ENCODE measurements at regions not wholly inside any gene's neighbourhood (a gene's known extent, or its start where the extent isn't known, plus 50 kb on each side); places are given as distances from the start of the nearest gene placed in this dataset.

GRCh38 chr17:77445760-77446532 lies 305.2 kb downstream of the SEC14L1 start:
- no peaks in the 10 kb centered on the region for H3K9me3 ChIP-seq (ENCODE audit: control insufficient read depth, insufficient read depth, low read length)
- POLR2A ChIA-PET = interaction anchor here (1.3 to 3.2 kb wide), 7 partner anchors 16 to 123 kb away, joined by 4 to 12 read pairs (median 5); no protein-coding TSS in a partner anchor
- H3K27me3 ChIP-seq (ENCODE audit: control insufficient read depth, insufficient read depth, low read length) = no peaks in the 10 kb centered on the region
- TF ChIP-seq, protein P1, sequence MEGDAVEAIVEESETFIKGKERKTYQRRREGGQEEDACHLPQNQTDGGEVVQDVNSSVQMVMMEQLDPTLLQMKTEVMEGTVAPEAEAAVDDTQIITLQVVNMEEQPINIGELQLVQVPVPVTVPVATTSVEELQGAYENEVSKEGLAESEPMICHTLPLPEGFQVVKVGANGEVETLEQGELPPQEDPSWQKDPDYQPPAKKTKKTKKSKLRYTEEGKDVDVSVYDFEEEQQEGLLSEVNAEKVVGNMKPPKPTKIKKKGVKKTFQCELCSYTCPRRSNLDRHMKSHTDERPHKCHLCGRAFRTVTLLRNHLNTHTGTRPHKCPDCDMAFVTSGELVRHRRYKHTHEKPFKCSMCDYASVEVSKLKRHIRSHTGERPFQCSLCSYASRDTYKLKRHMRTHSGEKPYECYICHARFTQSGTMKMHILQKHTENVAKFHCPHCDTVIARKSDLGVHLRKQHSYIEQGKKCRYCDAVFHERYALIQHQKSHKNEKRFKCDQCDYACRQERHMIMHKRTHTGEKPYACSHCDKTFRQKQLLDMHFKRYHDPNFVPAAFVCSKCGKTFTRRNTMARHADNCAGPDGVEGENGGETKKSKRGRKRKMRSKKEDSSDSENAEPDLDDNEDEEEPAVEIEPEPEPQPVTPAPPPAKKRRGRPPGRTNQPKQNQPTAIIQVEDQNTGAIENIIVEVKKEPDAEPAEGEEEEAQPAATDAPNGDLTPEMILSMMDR (IDR thresholded peaks at IDR 0.05; ENCODE audit: low read depth, low read length) = no peak
- DNase-seq (ENCODE audit: low read depth, low spot score) = no peak
- peak overlapping the region; percentile 92 for H3K27ac ChIP-seq (ENCODE audit: low read depth, low read length)
- CTCF ChIA-PET = no interaction called here
- H3K4me3 ChIP-seq (ENCODE audit: low read depth, low read length) = no peak overlapping the region

DNA sequence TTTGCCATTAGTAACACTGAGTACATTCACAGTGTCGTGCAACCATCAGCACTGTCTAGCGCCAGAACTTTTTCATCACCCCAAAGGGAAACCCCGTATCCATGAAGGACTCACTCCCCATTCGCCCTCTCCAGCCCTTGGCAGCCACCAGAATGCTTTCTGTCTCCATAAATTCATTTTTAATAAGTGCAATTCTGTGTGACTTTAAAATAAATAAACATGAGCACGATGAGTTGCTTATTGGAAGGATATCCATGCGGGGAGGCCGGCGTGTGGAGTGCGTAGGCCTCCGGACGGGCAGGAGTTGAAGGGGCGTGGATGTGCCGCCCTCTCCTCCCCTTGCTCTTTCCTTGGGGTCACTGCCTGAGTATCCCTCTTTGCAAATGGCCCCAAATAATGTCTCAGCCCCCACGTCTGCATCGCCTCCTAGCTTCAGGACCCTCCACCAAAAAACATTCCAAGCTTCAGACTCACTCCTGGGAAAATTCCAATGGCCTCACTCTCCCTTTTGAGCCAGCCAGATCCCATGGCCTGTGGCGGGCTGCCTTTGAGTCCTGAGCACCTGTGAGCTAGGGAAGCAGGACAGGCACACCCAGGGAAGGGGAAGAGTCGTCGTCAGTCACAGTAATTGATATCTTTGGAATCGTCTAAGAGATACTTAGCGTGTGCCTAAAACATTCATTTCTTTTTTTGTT lies 306.3 kb downstream of the SEC14L1 start:
- no peak for DNase-seq (ENCODE audit: low read depth, low spot score)
- no peak overlapping the region for H3K4me3 ChIP-seq (ENCODE audit: low read depth, low read length)
- no peaks in the 10 kb centered on the region for H3K27me3 ChIP-seq (ENCODE audit: control insufficient read depth, insufficient read depth, low read length)
- ChIA-PET POLR2A (interaction anchor here (0.6 to 1.4 kb wide), 2 partner anchors 17 to 31 kb away, joined by 3 to 5 read pairs; no protein-coding TSS in a partner anchor), CTCF (interaction anchor here (0.6 to 1.4 kb wide), 3 partner anchors 17 to 116 kb away, joined by 3 to 4 read pairs (median 3); no protein-coding TSS in a partner anchor)
- H3K9me3 ChIP-seq (ENCODE audit: control insufficient read depth, insufficient read depth, low read length) = no peaks in the 10 kb centered on the region; the same call in 1 of the 2 replicates
- H3K27ac ChIP-seq (ENCODE audit: low read depth, low read length) = peak overlapping the region; percentile 79
- TF ChIP-seq, protein P1 (IDR thresholded peaks at IDR 0.05; ENCODE audit: low read depth, low read length) = peak; percentile 27

GRCh38 chr17:77449373-77449907 lies 308.7 kb downstream of the SEC14L1 start:
- ChIA-PET CTCF (interaction anchor here (1.4 to 2.6 kb wide), 2 partner anchors 19 to 118 kb away, joined by 4 to 12 read pairs; no protein-coding TSS in a partner anchor), POLR2A (interaction anchor here (0.6 to 1.4 kb wide), 4 partner anchors 13 to 124 kb away, joined by 3 to 5 read pairs (median 3); no protein-coding TSS in a partner anchor)
- DNase-seq (ENCODE audit: low read depth, low spot score) = no peak
- Histone ChIP-seq H3K27ac (ENCODE audit: low read depth, low read length) (peak overlapping the region; percentile 86), H3K27me3 (ENCODE audit: control insufficient read depth, insufficient read depth, low read length) (no peaks in the 10 kb centered on the region), H3K4me3 (ENCODE audit: low read depth, low read length) (no peak overlapping the region), H3K9me3 (ENCODE audit: control insufficient read depth, insufficient read depth, low read length) (no peaks in the 10 kb centered on the region; the same call in 1 of the 2 replicates)
- TF ChIP-seq, protein P1 (IDR thresholded peaks at IDR 0.05; ENCODE audit: low read depth, low read length) = no peak

- H3K27me3 ChIP-seq (ENCODE audit: control insufficient read depth, insufficient read depth, low read length) = no peaks in the 10 kb centered on the region
- CTCF ChIA-PET = interaction anchor here (1.4 to 2.7 kb wide), 3 partner anchors 20 to 119 kb away, joined by 4 to 12 read pairs (median 7); no protein-coding TSS in a partner anchor
- POLR2A ChIA-PET = interaction anchor here (0.6 to 2.5 kb wide), 6 partner anchors 13 to 124 kb away, joined by 3 to 9 read pairs (median 3); no protein-coding TSS in a partner anchor
Observed at GRCh38 chr17:77449908-77450741, 309.4 kb downstream of the SEC14L1 start.

More at GRCh38 chr17:77449908-77450741, 309.4 kb downstream of the SEC14L1 start:
- Histone ChIP-seq H3K9me3 (ENCODE audit: control insufficient read depth, insufficient read depth, low read length) (no peaks in the 10 kb centered on the region; the same call in 1 of the 2 replicates), H3K4me3 (ENCODE audit: low read depth, low read length) (peak overlapping the region; percentile 57), H3K27ac (ENCODE audit: low read depth, low read length) (peak overlapping the region; percentile 86)
- TF ChIP-seq, protein P1 (IDR thresholded peaks at IDR 0.05; ENCODE audit: low read depth, low read length) = no peak
- no peak for DNase-seq (ENCODE audit: low read depth, low spot score)
